GM20000 (cell line): ENCODE measurements at regions not wholly inside any gene's neighbourhood (a gene's known extent, or its start where the extent isn't known, plus 50 kb on each side); places are given as distances from the start of the nearest gene placed in this dataset.
"Not testable (repeated sequence)": the region's sequence is repeated elsewhere in the genome, so short reads cannot be mapped to it uniquely, and the experiment has no call there.

Experiments
- DNase-seq: peaks from one replicate; pipeline ENCODE4 v3.0.0; 2012; ENCODE audit warnings: low spot score
- CTCF ChIP-seq: IDR thresholded peaks from 2 replicates; pipeline ENCODE4 v1.5.1; 2012; ENCODE audit warnings: mild to moderate bottlenecking, control low read depth; ENCODE audit errors: extremely low read depth, missing control alignments

- no peak for TF ChIP-seq CTCF
- no peak for DNase-seq
Measured at GRCh38 chr3:66633402-66634381, 132.9 kb upstream of the LRIG1 start.

DNA sequence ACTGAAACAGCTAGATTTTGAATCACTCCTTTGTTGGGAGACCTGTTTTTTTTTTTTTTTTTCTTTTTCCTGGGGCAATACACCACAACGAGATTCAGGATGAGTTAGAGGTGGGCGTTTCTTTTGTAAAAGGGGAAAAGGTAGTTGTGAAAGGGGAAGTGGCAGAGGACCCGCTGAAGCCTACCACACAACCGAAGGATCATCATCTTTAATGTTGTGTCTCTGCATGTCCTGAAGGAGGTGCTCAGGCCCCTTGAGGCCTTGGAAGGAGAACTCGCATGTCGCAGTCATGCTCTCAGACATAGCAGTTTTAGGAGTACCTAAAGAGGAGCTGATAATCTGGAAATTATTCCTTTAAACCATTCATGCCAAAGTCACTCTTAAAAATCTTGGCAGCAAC lies 137.9 kb upstream of the LRIG1 start:
- no peak for DNase-seq
- no peak for TF ChIP-seq CTCF

GRCh38 chr3:66639809-66640356 lies 139.1 kb upstream of the LRIG1 start:
- no peak for DNase-seq
- no peak for TF ChIP-seq CTCF

- TF ChIP-seq CTCF = no peak
- DNase-seq = no peak
Measured at GRCh38 chr3:66642019-66642418, 141.2 kb upstream of the LRIG1 start.

DNA sequence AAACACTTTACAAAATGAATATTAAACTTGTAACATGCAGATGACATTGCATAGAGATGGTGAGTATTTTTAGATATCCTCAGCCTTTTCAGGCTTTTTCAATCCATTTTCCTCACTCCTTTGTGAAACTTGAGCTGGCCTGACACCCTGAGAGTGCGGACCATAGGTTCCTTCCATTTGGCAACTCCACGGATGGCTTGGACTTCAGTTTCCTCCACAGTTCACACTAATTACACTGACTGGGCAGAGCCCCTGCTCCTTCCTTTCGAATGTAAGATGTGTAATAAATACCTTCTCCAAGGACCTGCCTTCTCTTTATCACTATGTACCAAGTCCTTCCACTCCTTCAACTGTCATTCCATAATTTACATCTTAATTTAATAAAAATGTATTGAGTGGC lies 141.7 kb upstream of the LRIG1 start:
- no peak for TF ChIP-seq CTCF
- DNase-seq = no peak

- TF ChIP-seq CTCF = no peak
- no peak for DNase-seq
Measured at GRCh38 chr3:66644549-66644948, 143.7 kb upstream of the LRIG1 start.

DNA sequence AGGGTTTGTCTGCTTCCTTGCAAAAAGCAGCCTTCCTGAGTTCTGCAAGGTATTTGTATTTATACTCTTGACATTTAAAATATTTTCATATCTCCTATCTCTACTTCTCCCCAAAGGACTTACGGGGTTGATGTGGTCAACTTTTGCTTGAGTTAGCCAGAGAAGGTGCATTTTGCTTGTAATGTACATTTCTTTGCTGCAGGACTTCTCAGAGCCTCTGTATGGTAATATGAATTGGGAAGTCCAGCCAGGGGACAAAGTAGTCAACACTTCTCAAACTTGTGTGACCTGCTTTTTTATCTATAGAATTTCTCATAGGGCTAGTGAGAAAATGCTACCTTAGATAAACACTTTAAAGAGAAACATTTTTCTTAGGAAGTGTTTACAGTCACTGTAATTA lies 148.2 kb upstream of the LRIG1 start:
- no peak for TF ChIP-seq CTCF
- DNase-seq = no peak

DNA sequence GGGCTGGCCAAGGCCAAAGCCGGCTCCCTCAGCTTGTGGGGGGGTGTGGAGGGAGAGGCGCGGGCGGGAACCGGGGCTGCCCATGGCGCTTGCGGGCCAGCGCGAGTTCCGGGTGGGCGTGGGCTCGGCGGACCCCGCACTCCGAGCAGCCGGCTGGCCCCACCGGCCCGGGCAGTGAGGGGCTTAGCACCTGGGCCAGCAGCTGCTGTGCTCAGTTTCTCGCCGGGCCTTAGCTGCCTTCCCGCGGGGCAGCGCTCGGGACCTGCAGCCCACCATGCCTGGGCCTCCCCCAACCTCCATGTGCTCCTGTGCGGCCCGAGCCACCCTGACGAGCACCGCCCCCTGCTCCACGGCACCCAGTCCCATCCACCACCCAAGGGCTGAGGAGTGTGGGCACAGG lies 150.7 kb upstream of the LRIG1 start:
- not testable (repeated sequence) for DNase-seq

DNA sequence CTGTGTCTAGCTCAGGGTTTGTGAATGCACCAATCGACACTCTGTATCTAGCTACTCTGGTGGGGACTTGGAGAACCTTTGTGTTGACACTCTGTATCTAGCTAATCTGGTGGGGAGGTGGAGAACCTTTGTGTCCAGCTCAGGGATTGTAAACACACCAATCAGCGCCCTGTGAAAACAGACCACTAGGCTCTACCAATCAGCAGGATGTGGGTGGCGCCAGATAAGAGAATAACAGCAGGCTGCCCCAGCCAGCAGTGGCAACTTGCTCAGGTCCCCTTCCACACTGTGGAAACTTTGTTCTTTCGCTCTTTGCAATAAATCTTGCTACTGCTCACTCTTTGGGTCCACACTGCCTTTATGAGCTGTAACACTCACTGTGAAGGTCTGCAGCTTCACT lies 151.3 kb upstream of the LRIG1 start:
- DNase-seq = not testable (repeated sequence)
